CD14-positive monocyte (primary cell): ENCODE measurements at regions not wholly inside any gene's neighbourhood (a gene's known extent, or its start where the extent isn't known, plus 50 kb on each side); places are given as distances from the start of the nearest gene placed in this dataset.

Source experiments
- DNase-seq, 3 donors: peaks; one replicate each; pipeline ENCODE4 v3.0.0-alpha.2; 2011 to 2022
- H2AFZ ChIP-seq: 2 replicates; pipeline ENCODE4 v1.6.0; 2012; ENCODE audit warnings: mild to moderate bottlenecking, low read depth, low read length, inconsistent platforms; ENCODE audit not compliant: insufficient read depth, poor library complexity, severe bottlenecking
- H3K27ac ChIP-seq, 2 donors: 1 replicate in 1 of 2; 2 replicates in 1 of 2; pipeline ENCODE4 v1.5.1; 2012 to 2013; ENCODE audit warnings: low read length in 2 of 2, control low read depth in 1 of 2, inconsistent platforms in 1 of 2, low read depth in 1 of 2, mild to moderate bottlenecking in 1 of 2
- H3K27me3 ChIP-seq, 2 donors: one replicate each; pipeline versions ENCODE4 v1.6.0 to v1.6.1; 2011 to 2013; ENCODE audit warnings: low read length in 2 of 2; ENCODE audit not compliant: control insufficient read depth in 2 of 2, insufficient read depth in 2 of 2
- H3K36me3 ChIP-seq, 2 donors: replicated peaks in 1 of 2; 1 replicate in 1 of 2; 2 replicates in 1 of 2; pipeline versions ENCODE4 v1.5.1 to v1.6.1; 2012 to 2013; ENCODE audit warnings: low read length in 2 of 2, control low read depth in 1 of 2, inconsistent platforms in 1 of 2, mild to moderate bottlenecking in 1 of 2; ENCODE audit not compliant: insufficient read depth in 2 of 2, control insufficient read depth in 1 of 2
- H3K4me1 ChIP-seq, 2 donors: 1 replicate in 1 of 2; 2 replicates in 1 of 2; pipeline versions ENCODE4 v1.5.1 to v1.6.1; 2012 to 2013; ENCODE audit warnings: low read length in 2 of 2, control low read depth in 1 of 2, inconsistent platforms in 1 of 2, mild to moderate bottlenecking in 1 of 2, moderate library complexity in 1 of 2; ENCODE audit not compliant: insufficient read depth in 2 of 2, control insufficient read depth in 1 of 2
- H3K4me2 ChIP-seq: replicated peaks from 2 replicates; pipeline ENCODE3; 2012; ENCODE audit warnings: low read length, moderate library complexity, mild to moderate bottlenecking; ENCODE audit not compliant: poor library complexity, severe bottlenecking; ENCODE audit errors: extremely low read depth
- H3K4me3 ChIP-seq, 3 experiments: fragments of 200-600 bp in 1 of 3; sonication (generic) in 1 of 3; replicated peaks in 1 of 3; 1 replicate in 2 of 3; 2 replicates in 1 of 3; pipeline ENCODE4 v1.5.1; 2011 to 2013; ENCODE audit warnings: low read length in 3 of 3, mild to moderate bottlenecking in 3 of 3, control low read depth in 2 of 3, low read depth in 2 of 3, inconsistent platforms in 1 of 3, moderate library complexity in 1 of 3
- H3K79me2 ChIP-seq: 2 replicates; pipeline ENCODE4 v1.6.0; 2012; ENCODE audit warnings: mild to moderate bottlenecking, control low read depth, inconsistent platforms, low read length, moderate library complexity; ENCODE audit not compliant: insufficient read depth
- H3K9ac ChIP-seq: 2 replicates; pipeline ENCODE4 v1.6.0; 2017; ENCODE audit warnings: low read length, mild to moderate bottlenecking; ENCODE audit not compliant: insufficient read depth, poor library complexity, severe bottlenecking
- H3K9me3 ChIP-seq, 2 donors: replicated peaks in 1 of 2; 1 replicate in 1 of 2; 2 replicates in 1 of 2; pipeline versions ENCODE4 v1.5.1 to v1.6.1; 2012 to 2013; ENCODE audit warnings: low read length in 2 of 2, control low read depth in 1 of 2; ENCODE audit not compliant: control insufficient read depth in 1 of 2, insufficient read depth in 1 of 2
- H4K20me1 ChIP-seq: 2 replicates; pipeline ENCODE4 v1.6.0; 2012; ENCODE audit warnings: mild to moderate bottlenecking, low read length, control low read depth, moderate library complexity; ENCODE audit not compliant: insufficient read depth
- H3K27ac Mint-ChIP-seq, 7 donors: one replicate each; pipeline ENCODE4 v1.8.0; 2020; ENCODE audit warnings: mild to moderate bottlenecking in 7 of 7, mixed read lengths in 7 of 7, moderate library complexity in 6 of 7, inconsistent platforms in 2 of 7
- H3K27me3 Mint-ChIP-seq, 3 donors: one replicate each; pipeline ENCODE4 v1.8.0; 2021 to 2022; ENCODE audit warnings: low read depth in 3 of 3, mild to moderate bottlenecking in 3 of 3, mixed read lengths in 3 of 3, moderate library complexity in 3 of 3, inconsistent platforms in 1 of 3
- H3K36me3 Mint-ChIP-seq, 2 donors: one replicate each; pipeline ENCODE4 v1.8.0; 2020; ENCODE audit warnings: mixed read lengths in 2 of 2, inconsistent platforms in 1 of 2, mild to moderate bottlenecking in 1 of 2
- H3K4me1 Mint-ChIP-seq: one replicate; pipeline ENCODE4 v1.8.0; 2020; ENCODE audit warnings: mild to moderate bottlenecking, mixed read lengths
- H3K4me3 Mint-ChIP-seq, 2 donors: one replicate each; pipeline ENCODE4 v1.8.0; 2020; ENCODE audit warnings: mild to moderate bottlenecking in 2 of 2, mixed read lengths in 2 of 2, moderate library complexity in 1 of 2
- H3K9me3 Mint-ChIP-seq, 7 donors: one replicate each; pipeline ENCODE4 v1.8.0; 2020 to 2022; ENCODE audit warnings: mixed read lengths in 7 of 7, mild to moderate bottlenecking in 6 of 7, moderate library complexity in 6 of 7, inconsistent platforms in 2 of 7
- WGBS: methylation state at CpG from one replicate; pipeline ENCODE4 v1.1.5; 2013; ENCODE audit warnings: missing lambda C conversion rate; ENCODE audit not compliant: insufficient coverage; 5-methylcytosine and 5-hydroxymethylcytosine counted together
- intact Hi-C, 2 donors: fragments of 100-400 bp; cut with micrococcal nuclease; formaldehyde crosslinking; loops; one replicate each; pipeline versions ENCODE4 v1.15.0 to v1.15.1; 2023
- TF ChIP-seq, protein P1 (sequence below): fragments of 200-600 bp; IDR thresholded peaks from one replicate; pipeline ENCODE4 v1.8.0; 2022; ENCODE audit warnings: antibody characterized with exemption, mild to moderate bottlenecking

DNA sequence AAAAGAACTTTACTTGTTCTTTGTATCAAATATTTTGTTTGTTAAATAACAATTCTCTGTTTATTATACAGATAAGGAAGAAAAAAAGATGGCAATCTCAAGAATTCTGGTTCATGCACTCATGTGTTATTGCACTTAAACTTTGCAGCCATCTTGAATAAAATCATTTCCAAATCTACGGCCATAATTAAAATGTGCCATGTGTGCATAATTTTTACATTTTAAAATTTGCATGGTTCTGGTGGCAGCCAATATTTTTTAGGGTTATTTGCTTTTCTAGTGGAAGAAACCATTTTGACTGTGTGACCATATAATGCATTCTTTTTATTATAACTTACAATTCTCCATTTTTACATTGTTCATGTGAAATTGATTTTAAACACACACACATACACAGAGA lies 1518.1 kb upstream of the ZEB2 start:
- no peak overlapping the region for H3K4me3 ChIP-seq
- intact Hi-C loops: no loop called here
- H2AFZ ChIP-seq: no peak overlapping the region

DNA sequence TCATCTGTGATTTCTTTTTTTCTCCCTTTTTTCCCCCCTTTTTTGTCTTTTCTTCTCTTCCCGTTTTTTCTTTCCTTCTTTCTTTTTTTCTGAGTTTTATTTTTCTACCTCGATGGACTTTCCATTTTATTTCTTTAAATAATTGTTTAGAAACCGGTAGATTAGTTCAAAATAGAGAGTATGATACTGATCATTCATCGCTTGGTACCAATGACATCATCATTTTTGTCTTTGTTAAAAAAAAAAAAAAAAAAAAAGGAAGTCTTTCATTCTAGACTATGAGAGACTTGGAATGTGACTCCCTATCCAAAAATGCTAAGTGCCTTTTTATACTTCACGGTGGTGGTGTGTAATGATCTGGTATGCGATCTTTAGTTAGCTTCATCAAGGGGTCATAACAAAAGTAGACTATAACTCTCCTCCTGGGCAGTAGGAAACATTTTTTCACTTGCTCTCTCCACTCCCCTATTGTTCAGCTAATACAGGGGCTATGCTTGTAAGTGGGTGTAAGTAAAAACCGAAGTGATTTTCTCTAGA lies 1517.5 kb upstream of the ZEB2 start:
- H3K9me3 ChIP-seq: no peaks in the 10 kb centered on the region
- H3K4me1 ChIP-seq: no peaks in the 10 kb centered on the region
- no peaks in the 10 kb centered on the region for H3K36me3 Mint-ChIP-seq
- WGBS: no CpG with 5 or more reads among the region's 7 CpGs
- H3K27ac ChIP-seq: no peak overlapping the region
- no peak overlapping the region for H3K9ac ChIP-seq
- H3K9me3 Mint-ChIP-seq: peaks cover 0 to 3% (median 0%) of the 10 kb centered on the region in 7 donors
- no peak for DNase-seq
- TF ChIP-seq, protein P1, sequence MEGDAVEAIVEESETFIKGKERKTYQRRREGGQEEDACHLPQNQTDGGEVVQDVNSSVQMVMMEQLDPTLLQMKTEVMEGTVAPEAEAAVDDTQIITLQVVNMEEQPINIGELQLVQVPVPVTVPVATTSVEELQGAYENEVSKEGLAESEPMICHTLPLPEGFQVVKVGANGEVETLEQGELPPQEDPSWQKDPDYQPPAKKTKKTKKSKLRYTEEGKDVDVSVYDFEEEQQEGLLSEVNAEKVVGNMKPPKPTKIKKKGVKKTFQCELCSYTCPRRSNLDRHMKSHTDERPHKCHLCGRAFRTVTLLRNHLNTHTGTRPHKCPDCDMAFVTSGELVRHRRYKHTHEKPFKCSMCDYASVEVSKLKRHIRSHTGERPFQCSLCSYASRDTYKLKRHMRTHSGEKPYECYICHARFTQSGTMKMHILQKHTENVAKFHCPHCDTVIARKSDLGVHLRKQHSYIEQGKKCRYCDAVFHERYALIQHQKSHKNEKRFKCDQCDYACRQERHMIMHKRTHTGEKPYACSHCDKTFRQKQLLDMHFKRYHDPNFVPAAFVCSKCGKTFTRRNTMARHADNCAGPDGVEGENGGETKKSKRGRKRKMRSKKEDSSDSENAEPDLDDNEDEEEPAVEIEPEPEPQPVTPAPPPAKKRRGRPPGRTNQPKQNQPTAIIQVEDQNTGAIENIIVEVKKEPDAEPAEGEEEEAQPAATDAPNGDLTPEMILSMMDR: no peak
- H3K27me3 Mint-ChIP-seq: no peaks in the 10 kb centered on the region
- H3K27me3 ChIP-seq: no peaks in the 10 kb centered on the region
- intact Hi-C loops: no loop called here
- H3K4me3 Mint-ChIP-seq: no peak overlapping the region
- H3K4me1 Mint-ChIP-seq: no peaks in the 10 kb centered on the region
- no peak overlapping the region for H3K4me2 ChIP-seq
- H3K4me3 ChIP-seq: no peak overlapping the region
- no peak overlapping the region for H3K27ac Mint-ChIP-seq
- H3K79me2 ChIP-seq: no peaks in the 10 kb centered on the region
- no peak overlapping the region for H2AFZ ChIP-seq
- no peaks in the 10 kb centered on the region for H4K20me1 ChIP-seq
- H3K36me3 ChIP-seq: no peaks in the 10 kb centered on the region

More for the DNA sequence above, 1518.1 kb upstream of the ZEB2 start:
- H3K36me3 Mint-ChIP-seq: no peaks in the 10 kb centered on the region
- no peaks in the 10 kb centered on the region for H4K20me1 ChIP-seq
- no peaks in the 10 kb centered on the region for H3K36me3 ChIP-seq
- no peaks in the 10 kb centered on the region for H3K9me3 ChIP-seq
- DNase-seq: no peak
- no peaks in the 10 kb centered on the region for H3K27me3 ChIP-seq
- no peak overlapping the region for H3K4me2 ChIP-seq
- no CpG with 5 or more reads among the region's 1 CpG for WGBS
- TF ChIP-seq, protein P1: no peak
- no peak overlapping the region for H3K27ac ChIP-seq
- no peaks in the 10 kb centered on the region for H3K79me2 ChIP-seq
- no peak overlapping the region for H3K27ac Mint-ChIP-seq
- no peaks in the 10 kb centered on the region for H3K27me3 Mint-ChIP-seq
- no peaks in the 10 kb centered on the region for H3K4me1 Mint-ChIP-seq
- no peak overlapping the region for H3K4me3 Mint-ChIP-seq
- H3K4me1 ChIP-seq: no peaks in the 10 kb centered on the region
- H3K9me3 Mint-ChIP-seq: peaks cover 0 to 3% (median 0%) of the 10 kb centered on the region in 7 donors
- H3K9ac ChIP-seq: no peak overlapping the region
